Keratinocyte (primary cell): ENCODE measurements at regions not wholly inside any gene's neighbourhood (a gene's known extent, or its start where the extent isn't known, plus 50 kb on each side); places are given as distances from the start of the nearest gene placed in this dataset.

Experiments
- DNase-seq: peaks from one replicate; pipeline ENCODE4 v3.0.0-alpha.2; 2011; ENCODE audit warnings: low read depth, missing footprints, low spot score
- FAIRE-seq: peaks from 2 replicates; lab custom pipeline; 2011; peaks lifted over from hg19 to GRCh38; lab: Jason Lieb, UNC
- H2AFZ ChIP-seq: 2 replicates; pipeline ENCODE4 v1.6.0; 2012; ENCODE audit warnings: low read length, control low read depth, inconsistent platforms; ENCODE audit not compliant: control insufficient read depth
- H3K27ac ChIP-seq: 2 replicates; pipeline ENCODE4 v1.5.1; 2011; ENCODE audit warnings: low read length; ENCODE audit not compliant: control insufficient read depth, insufficient read depth
- H3K27me3 ChIP-seq: 3 replicates; pipeline ENCODE4 v1.6.0; 2011; ENCODE audit warnings: low read length; ENCODE audit not compliant: control insufficient read depth, insufficient read depth; ENCODE audit errors: extremely low read depth
- H3K36me3 ChIP-seq, 2 experiments: 2 replicates in 1 of 2; 3 replicates in 1 of 2; pipeline ENCODE4 v1.5.1; 2011; ENCODE audit warnings: low read length in 2 of 2, mild to moderate bottlenecking in 1 of 2; ENCODE audit not compliant: control insufficient read depth in 2 of 2, insufficient read depth in 2 of 2; ENCODE audit errors: extremely low read depth in 1 of 2
- H3K4me1 ChIP-seq: 3 replicates; pipeline ENCODE4 v1.5.1; 2011; ENCODE audit warnings: low read length; ENCODE audit not compliant: control insufficient read depth, insufficient read depth; ENCODE audit errors: extremely low read depth
- H3K4me2 ChIP-seq: 3 replicates; pipeline ENCODE4 v1.6.0; 2011; ENCODE audit warnings: low read depth, low read length; ENCODE audit not compliant: control insufficient read depth, insufficient read depth; ENCODE audit errors: extremely low read depth
- H3K4me3 ChIP-seq, 3 experiments: fragments of 200-600 bp in 1 of 3; sonication (generic) in 1 of 3; 2 replicates in 2 of 3; 3 replicates in 1 of 3; pipeline ENCODE4 v1.5.1; 2011 to 2016; ENCODE audit warnings: low read length in 3 of 3, mild to moderate bottlenecking in 3 of 3, control low read depth in 2 of 3, inconsistent platforms in 1 of 3, low read depth in 1 of 3, mixed read lengths in 1 of 3, mixed run types in 1 of 3, moderate library complexity in 1 of 3; ENCODE audit not compliant: control insufficient read depth in 2 of 3, insufficient read depth in 2 of 3; ENCODE audit errors: extremely low read depth in 1 of 3
- H3K79me2 ChIP-seq: 2 replicates; pipeline ENCODE4 v1.6.0; 2012; ENCODE audit warnings: low read length; ENCODE audit not compliant: control insufficient read depth, insufficient read depth
- H3K9ac ChIP-seq: 3 replicates; pipeline ENCODE4 v1.6.0; 2011; ENCODE audit warnings: low read length; ENCODE audit not compliant: control insufficient read depth, insufficient read depth; ENCODE audit errors: extremely low read depth
- H3K9me1 ChIP-seq: 3 replicates; pipeline ENCODE4 v1.6.0; 2011; ENCODE audit warnings: low read length; ENCODE audit not compliant: control insufficient read depth, insufficient read depth; ENCODE audit errors: extremely low read depth
- H3K9me3 ChIP-seq: 2 replicates; pipeline ENCODE4 v1.5.1; 2012; ENCODE audit warnings: low read depth, low read length; ENCODE audit not compliant: control insufficient read depth
- H4K20me1 ChIP-seq: 3 replicates; pipeline ENCODE4 v1.6.0; 2011; ENCODE audit warnings: low read length; ENCODE audit not compliant: control insufficient read depth, insufficient read depth; ENCODE audit errors: extremely low read depth
- EZH2 ChIP-seq: IDR thresholded peaks from one replicate; pipeline ENCODE4 v1.6.1; 2012; ENCODE audit warnings: inconsistent platforms, mild to moderate bottlenecking, low read length, moderate library complexity
- dilution Hi-C: fragments of 300-500 bp; cut with MboI; formaldehyde crosslinking; loops from one replicate; pipeline ENCODE4 v1.7.0; 2020; ENCODE audit warnings: low sequenced_read_pairs; ENCODE audit not compliant: extremely low pct_ligation_motif_present
- TF ChIP-seq, protein P1 (sequence below), 3 experiments: IDR thresholded peaks in 1 of 3; conservative IDR thresholded peaks in 1 of 3; optimal IDR thresholded peaks in 1 of 3; 2 replicates in 2 of 3; 3 replicates in 1 of 3; pipeline versions ENCODE3 to v1.5.1; 2011; ENCODE audit warnings: low read length in 3 of 3, mild to moderate bottlenecking in 3 of 3, moderate library complexity in 2 of 3, control low read depth in 1 of 3, inconsistent platforms in 1 of 3; ENCODE audit not compliant: insufficient read depth in 2 of 3; ENCODE audit errors: extremely low read depth in 1 of 3

DNA sequence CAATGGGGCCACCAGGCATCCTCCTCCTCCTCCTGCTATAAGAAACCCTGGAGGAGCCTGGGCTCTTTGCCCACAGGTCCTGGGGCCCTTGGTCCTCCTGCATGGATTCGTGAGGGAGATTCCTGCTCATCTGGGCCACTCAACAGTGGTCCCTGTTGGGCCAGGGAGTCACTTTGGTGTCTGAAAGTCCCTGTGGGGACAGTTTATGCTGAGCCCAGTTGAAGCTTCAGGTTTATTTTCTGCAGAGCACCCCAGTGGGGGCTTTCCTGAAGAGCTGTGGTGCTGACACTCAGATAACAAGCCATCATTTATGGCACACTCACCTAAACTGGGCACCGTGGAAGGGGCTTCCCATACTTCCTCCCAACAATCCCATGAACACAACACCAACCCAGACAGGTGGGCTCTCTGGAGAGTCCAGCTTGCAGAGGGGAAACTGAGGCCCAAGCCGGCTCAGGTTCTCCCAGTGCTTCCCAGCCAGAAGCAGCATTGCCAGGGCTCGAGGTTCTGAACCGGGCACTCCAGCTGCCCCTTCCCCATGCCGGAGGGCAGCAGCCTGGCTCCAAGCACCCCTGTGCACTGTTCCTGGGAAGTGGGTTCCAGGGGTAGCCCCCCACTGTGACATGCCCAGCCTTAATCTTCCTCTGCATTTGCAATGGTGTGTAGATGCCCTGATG, 91.3 kb downstream of the MYEOV start:
- Histone ChIP-seq H3K27ac (no peak overlapping the region), H3K36me3 (no peaks in the 10 kb centered on the region), H3K27me3 (peaks cover 3% of the 10 kb centered on the region), H4K20me1 (no peaks in the 10 kb centered on the region), H3K9ac (no peak overlapping the region), H3K79me2 (no peaks in the 10 kb centered on the region), H3K4me1 (no peaks in the 10 kb centered on the region), H2AFZ (no peak overlapping the region), H3K4me3 (no peak overlapping the region), H3K9me1 (no peaks in the 10 kb centered on the region), H3K9me3 (no peaks in the 10 kb centered on the region), H3K4me2 (no peak overlapping the region)
- TF ChIP-seq, protein P1, sequence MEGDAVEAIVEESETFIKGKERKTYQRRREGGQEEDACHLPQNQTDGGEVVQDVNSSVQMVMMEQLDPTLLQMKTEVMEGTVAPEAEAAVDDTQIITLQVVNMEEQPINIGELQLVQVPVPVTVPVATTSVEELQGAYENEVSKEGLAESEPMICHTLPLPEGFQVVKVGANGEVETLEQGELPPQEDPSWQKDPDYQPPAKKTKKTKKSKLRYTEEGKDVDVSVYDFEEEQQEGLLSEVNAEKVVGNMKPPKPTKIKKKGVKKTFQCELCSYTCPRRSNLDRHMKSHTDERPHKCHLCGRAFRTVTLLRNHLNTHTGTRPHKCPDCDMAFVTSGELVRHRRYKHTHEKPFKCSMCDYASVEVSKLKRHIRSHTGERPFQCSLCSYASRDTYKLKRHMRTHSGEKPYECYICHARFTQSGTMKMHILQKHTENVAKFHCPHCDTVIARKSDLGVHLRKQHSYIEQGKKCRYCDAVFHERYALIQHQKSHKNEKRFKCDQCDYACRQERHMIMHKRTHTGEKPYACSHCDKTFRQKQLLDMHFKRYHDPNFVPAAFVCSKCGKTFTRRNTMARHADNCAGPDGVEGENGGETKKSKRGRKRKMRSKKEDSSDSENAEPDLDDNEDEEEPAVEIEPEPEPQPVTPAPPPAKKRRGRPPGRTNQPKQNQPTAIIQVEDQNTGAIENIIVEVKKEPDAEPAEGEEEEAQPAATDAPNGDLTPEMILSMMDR (optimal IDR thresholded peaks at IDR 0.05 in 1 of 3, IDR thresholded peaks at IDR 0.05 in 1 of 3, conservative IDR thresholded peaks at IDR 0.05 in 1 of 3; ENCODE audit: extremely low read depth in 1 of 3, insufficient read depth in 2 of 3, low read length in 3 of 3) = no peak
- no peak for TF ChIP-seq EZH2
- DNase-seq (no peak), FAIRE-seq (no peak)
- dilution Hi-C loops = no loop called here

DNA sequence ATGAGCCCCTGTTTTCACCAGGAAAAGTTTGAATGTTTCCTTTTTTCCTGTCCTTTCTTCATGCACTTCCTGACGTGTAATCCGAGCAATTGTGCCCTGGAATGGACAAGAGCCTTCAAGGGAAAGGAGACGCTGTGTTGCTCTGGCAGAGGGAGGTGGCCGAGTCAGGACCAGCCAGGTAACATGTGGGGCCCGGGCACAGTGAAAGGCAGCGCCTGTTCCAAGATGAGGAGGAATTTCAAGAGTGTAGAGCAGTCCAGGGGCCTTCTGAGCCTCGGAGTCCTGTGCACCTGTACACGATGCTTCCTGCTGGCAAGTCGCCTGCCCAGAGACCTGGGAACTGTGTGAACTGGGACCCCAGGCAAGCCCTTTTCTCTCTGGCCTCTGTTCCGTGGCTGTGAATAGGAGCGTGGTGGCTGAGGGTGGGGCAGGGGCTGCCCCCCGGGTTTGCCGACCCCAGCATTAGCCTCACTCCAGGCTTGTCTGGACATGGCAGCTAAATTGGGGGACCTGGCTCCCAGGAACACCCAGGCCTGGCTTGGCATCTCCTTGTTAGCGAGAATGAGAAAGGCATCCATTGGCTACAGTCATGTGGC, 92.0 kb downstream of the MYEOV start:
- Histone ChIP-seq H2AFZ (no peak overlapping the region), H3K36me3 (no peaks in the 10 kb centered on the region), H3K27ac (no peak overlapping the region), H3K4me3 (no peak overlapping the region), H3K4me1 (no peaks in the 10 kb centered on the region), H4K20me1 (no peaks in the 10 kb centered on the region), H3K79me2 (no peaks in the 10 kb centered on the region), H3K9me3 (no peaks in the 10 kb centered on the region), H3K9ac (no peak overlapping the region), H3K4me2 (no peak overlapping the region), H3K27me3 (peaks cover 3% of the 10 kb centered on the region), H3K9me1 (no peaks in the 10 kb centered on the region)
- DNase-seq (no peak), FAIRE-seq (no peak)
- dilution Hi-C loops = no loop called here
- TF ChIP-seq, protein P1 (optimal IDR thresholded peaks at IDR 0.05 in 1 of 3, IDR thresholded peaks at IDR 0.05 in 1 of 3, conservative IDR thresholded peaks at IDR 0.05 in 1 of 3; ENCODE audit: extremely low read depth in 1 of 3, insufficient read depth in 2 of 3, low read length in 3 of 3) = no peak
- no peak for TF ChIP-seq EZH2
